Liver (tissue), 3 donors: ENCODE measurements at regions not wholly inside any gene's neighbourhood (a gene's known extent, or its start where the extent isn't known, plus 50 kb on each side); places are given as distances from the start of the nearest gene placed in this dataset.

Experiments used
- JUND ChIP-seq, 2 donors: IDR thresholded peaks; 2 replicates each; pipeline ENCODE4 v1.6.1; 2016; ENCODE audit warnings: antibody characterized with exemption in 2 of 2
- RAD21 ChIP-seq, 2 donors: IDR thresholded peaks; 2 replicates each; pipeline ENCODE4 v1.6.1; 2016; ENCODE audit warnings: antibody characterized with exemption in 2 of 2, mild to moderate bottlenecking in 2 of 2
- RXRA ChIP-seq, 2 donors: IDR thresholded peaks; 2 replicates each; pipeline ENCODE4 v1.6.1; 2017 to 2018; ENCODE audit warnings: antibody characterized with exemption in 2 of 2, mild to moderate bottlenecking in 1 of 2
- YY1 ChIP-seq: IDR thresholded peaks from 2 replicates; pipeline ENCODE4 v1.6.1; 2016; ENCODE audit warnings: antibody characterized with exemption, mild to moderate bottlenecking
- TF ChIP-seq, protein P1 (sequence below): fragments of 150-350 bp; IDR thresholded peaks from 2 replicates; pipeline ENCODE4 v1.5.1; 2017; ENCODE audit warnings: improper control_type of control experiment, low read depth, low read length; ENCODE audit not compliant: missing input control
- TF ChIP-seq, protein P2 (sequence below): IDR thresholded peaks from 2 replicates; pipeline ENCODE4 v1.6.1; 2016; ENCODE audit warnings: antibody characterized with exemption, mild to moderate bottlenecking
- TF ChIP-seq, protein P3 (sequence below): IDR thresholded peaks from 2 replicates; pipeline ENCODE4 v1.6.1; 2016; ENCODE audit warnings: antibody characterized with exemption
- TF ChIP-seq, protein P4 (sequence below): IDR thresholded peaks from 2 replicates; pipeline ENCODE4 v1.6.1; 2016; ENCODE audit warnings: antibody characterized with exemption
- donor health status: healthy.
- donor health status: healthy.

DNA sequence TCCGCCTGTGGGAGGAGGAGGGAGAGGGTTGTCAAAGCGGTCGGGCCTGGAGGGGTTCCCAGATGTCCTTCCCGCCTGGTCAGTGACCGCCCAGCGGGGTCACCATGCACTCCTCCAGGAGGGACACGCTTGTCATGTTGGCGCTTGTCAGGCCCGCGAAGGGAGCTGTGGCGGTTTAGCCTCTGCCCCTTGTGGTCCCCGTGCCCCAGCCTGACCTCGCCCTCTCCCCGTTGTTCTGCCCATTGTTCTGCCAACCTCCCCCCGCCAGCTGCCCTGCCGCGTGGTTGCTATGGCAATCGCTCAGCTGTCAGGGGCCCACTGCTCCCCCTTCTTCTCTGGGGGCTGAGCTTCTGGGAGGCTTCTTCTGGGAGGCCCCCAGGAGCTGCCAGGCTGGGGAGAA lies 146.4 kb upstream of the CIBAR2 start:
- TF ChIP-seq, protein P1, sequence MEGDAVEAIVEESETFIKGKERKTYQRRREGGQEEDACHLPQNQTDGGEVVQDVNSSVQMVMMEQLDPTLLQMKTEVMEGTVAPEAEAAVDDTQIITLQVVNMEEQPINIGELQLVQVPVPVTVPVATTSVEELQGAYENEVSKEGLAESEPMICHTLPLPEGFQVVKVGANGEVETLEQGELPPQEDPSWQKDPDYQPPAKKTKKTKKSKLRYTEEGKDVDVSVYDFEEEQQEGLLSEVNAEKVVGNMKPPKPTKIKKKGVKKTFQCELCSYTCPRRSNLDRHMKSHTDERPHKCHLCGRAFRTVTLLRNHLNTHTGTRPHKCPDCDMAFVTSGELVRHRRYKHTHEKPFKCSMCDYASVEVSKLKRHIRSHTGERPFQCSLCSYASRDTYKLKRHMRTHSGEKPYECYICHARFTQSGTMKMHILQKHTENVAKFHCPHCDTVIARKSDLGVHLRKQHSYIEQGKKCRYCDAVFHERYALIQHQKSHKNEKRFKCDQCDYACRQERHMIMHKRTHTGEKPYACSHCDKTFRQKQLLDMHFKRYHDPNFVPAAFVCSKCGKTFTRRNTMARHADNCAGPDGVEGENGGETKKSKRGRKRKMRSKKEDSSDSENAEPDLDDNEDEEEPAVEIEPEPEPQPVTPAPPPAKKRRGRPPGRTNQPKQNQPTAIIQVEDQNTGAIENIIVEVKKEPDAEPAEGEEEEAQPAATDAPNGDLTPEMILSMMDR, result no peak
- TF ChIP-seq YY1 (no peak), RXRA (IDR thresholded peaks at IDR 0.05) (peak in 1 of 2 donors; percentile 42), JUND (IDR thresholded peaks at IDR 0.05) (no peak), RAD21 (IDR thresholded peaks at IDR 0.05) (no peak)
- TF ChIP-seq, protein P2, sequence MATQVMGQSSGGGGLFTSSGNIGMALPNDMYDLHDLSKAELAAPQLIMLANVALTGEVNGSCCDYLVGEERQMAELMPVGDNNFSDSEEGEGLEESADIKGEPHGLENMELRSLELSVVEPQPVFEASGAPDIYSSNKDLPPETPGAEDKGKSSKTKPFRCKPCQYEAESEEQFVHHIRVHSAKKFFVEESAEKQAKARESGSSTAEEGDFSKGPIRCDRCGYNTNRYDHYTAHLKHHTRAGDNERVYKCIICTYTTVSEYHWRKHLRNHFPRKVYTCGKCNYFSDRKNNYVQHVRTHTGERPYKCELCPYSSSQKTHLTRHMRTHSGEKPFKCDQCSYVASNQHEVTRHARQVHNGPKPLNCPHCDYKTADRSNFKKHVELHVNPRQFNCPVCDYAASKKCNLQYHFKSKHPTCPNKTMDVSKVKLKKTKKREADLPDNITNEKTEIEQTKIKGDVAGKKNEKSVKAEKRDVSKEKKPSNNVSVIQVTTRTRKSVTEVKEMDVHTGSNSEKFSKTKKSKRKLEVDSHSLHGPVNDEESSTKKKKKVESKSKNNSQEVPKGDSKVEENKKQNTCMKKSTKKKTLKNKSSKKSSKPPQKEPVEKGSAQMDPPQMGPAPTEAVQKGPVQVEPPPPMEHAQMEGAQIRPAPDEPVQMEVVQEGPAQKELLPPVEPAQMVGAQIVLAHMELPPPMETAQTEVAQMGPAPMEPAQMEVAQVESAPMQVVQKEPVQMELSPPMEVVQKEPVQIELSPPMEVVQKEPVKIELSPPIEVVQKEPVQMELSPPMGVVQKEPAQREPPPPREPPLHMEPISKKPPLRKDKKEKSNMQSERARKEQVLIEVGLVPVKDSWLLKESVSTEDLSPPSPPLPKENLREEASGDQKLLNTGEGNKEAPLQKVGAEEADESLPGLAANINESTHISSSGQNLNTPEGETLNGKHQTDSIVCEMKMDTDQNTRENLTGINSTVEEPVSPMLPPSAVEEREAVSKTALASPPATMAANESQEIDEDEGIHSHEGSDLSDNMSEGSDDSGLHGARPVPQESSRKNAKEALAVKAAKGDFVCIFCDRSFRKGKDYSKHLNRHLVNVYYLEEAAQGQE, result no peak
- TF ChIP-seq, protein P3, sequence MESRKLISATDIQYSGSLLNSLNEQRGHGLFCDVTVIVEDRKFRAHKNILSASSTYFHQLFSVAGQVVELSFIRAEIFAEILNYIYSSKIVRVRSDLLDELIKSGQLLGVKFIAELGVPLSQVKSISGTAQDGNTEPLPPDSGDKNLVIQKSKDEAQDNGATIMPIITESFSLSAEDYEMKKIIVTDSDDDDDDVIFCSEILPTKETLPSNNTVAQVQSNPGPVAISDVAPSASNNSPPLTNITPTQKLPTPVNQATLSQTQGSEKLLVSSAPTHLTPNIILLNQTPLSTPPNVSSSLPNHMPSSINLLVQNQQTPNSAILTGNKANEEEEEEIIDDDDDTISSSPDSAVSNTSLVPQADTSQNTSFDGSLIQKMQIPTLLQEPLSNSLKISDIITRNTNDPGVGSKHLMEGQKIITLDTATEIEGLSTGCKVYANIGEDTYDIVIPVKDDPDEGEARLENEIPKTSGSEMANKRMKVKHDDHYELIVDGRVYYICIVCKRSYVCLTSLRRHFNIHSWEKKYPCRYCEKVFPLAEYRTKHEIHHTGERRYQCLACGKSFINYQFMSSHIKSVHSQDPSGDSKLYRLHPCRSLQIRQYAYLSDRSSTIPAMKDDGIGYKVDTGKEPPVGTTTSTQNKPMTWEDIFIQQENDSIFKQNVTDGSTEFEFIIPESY, result no peak
- TF ChIP-seq, protein P4, sequence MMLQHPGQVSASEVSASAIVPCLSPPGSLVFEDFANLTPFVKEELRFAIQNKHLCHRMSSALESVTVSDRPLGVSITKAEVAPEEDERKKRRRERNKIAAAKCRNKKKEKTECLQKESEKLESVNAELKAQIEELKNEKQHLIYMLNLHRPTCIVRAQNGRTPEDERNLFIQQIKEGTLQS, result no peak
